ENCODE measurements at regions not wholly inside any gene's neighbourhood (a gene's known extent, or its start where the extent isn't known, plus 50 kb on each side); places are given as distances from the start of the nearest gene placed in this dataset.

- TF ChIP-seq CTCF (IDR thresholded peaks at IDR 0.05), result no peak
- no peak for TF ChIP-seq POLR2A (IDR thresholded peaks at IDR 0.05)
- ATAC-seq, result no peak
- Histone ChIP-seq H3K27ac (no peak overlapping the region), H3K4me1 (no peaks in the 10 kb centered on the region), H3K4me3 (no peak overlapping the region), H3K9me3 (no peaks in the 10 kb centered on the region), H3K27me3 (no peaks in the 10 kb centered on the region), H3K36me3 (replicated peaks in 1 of 2; ENCODE audit: insufficient read depth in 1 of 2, low read depth in 2 of 2) (no peaks in the 10 kb centered on the region)
- no peak for DNase-seq
- intact Hi-C loops (cut with DNase I), result no loop called here
- 57 to 74% methylated on average over 7 of the region's 7 CpGs for WGBS, 2 donors
Observed at GRCh38 chr10:113303544-113304146, 249.2 kb upstream of the HABP2 start.

GRCh38 chr10:113304726-113305125 lies 248.1 kb upstream of the HABP2 start:
- WGBS, 2 donors, result 68 to 74% methylated on average over 5 of the region's 5 CpGs
- no peak for ATAC-seq

GRCh38 chr10:113305871-113306270 lies 247.0 kb upstream of the HABP2 start:
- DNase-seq (no peak), ATAC-seq (no peak)
- H3K36me3 ChIP-seq (replicated peaks in 1 of 2; ENCODE audit: insufficient read depth in 1 of 2, low read depth in 2 of 2), result no peaks in the 10 kb centered on the region
- 68 to 73% methylated on average over 5 of the region's 5 CpGs for WGBS, 2 donors
- H3K9me3 ChIP-seq, result no peaks in the 10 kb centered on the region
- TF ChIP-seq CTCF (IDR thresholded peaks at IDR 0.05) (no peak), POLR2A (IDR thresholded peaks at IDR 0.05) (no peak)
- H3K4me3 ChIP-seq, result no peak overlapping the region
- intact Hi-C loops (cut with DNase I), result no loop called here
- H3K4me1 ChIP-seq, result no peaks in the 10 kb centered on the region
- no peak overlapping the region for H3K27ac ChIP-seq
- H3K27me3 ChIP-seq, result no peaks in the 10 kb centered on the region

More at GRCh38 chr10:113304726-113305125, 248.1 kb upstream of the HABP2 start:
- Histone ChIP-seq H3K4me1 (no peaks in the 10 kb centered on the region), H3K27me3 (no peaks in the 10 kb centered on the region), H3K4me3 (no peak overlapping the region), H3K36me3 (replicated peaks in 1 of 2; ENCODE audit: insufficient read depth in 1 of 2, low read depth in 2 of 2) (no peaks in the 10 kb centered on the region), H3K9me3 (no peaks in the 10 kb centered on the region), H3K27ac (no peak overlapping the region)
- intact Hi-C loops (cut with DNase I), result no loop called here
- no peak for TF ChIP-seq CTCF (IDR thresholded peaks at IDR 0.05)
- no peak for TF ChIP-seq POLR2A (IDR thresholded peaks at IDR 0.05)
- DNase-seq, result no peak

GRCh38 chr10:113309791-113310190 lies 243.1 kb upstream of the HABP2 start:
- Histone ChIP-seq H3K4me1 (no peaks in the 10 kb centered on the region), H3K36me3 (replicated peaks in 1 of 2; ENCODE audit: insufficient read depth in 1 of 2, low read depth in 2 of 2) (no peaks in the 10 kb centered on the region), H3K27ac (no peak overlapping the region), H3K9me3 (no peaks in the 10 kb centered on the region), H3K27me3 (no peaks in the 10 kb centered on the region), H3K4me3 (no peak overlapping the region)
- ATAC-seq (no peak), DNase-seq (no peak)
- no peak for TF ChIP-seq POLR2A (IDR thresholded peaks at IDR 0.05)
- TF ChIP-seq CTCF (IDR thresholded peaks at IDR 0.05), result no peak
- intact Hi-C loops (cut with DNase I), result no loop called here
- 85 to 90% methylated on average over 4 of the region's 4 CpGs for WGBS, 2 donors

- 65 to 76% methylated on average over 7 of the region's 7 CpGs for WGBS, 2 donors
- intact Hi-C loops (cut with DNase I), result no loop called here
- no peak for TF ChIP-seq CTCF (IDR thresholded peaks at IDR 0.05)
- TF ChIP-seq POLR2A (IDR thresholded peaks at IDR 0.05), result no peak
Observed at GRCh38 chr10:113310347-113310746, 242.5 kb upstream of the HABP2 start.

More at GRCh38 chr10:113310347-113310746, 242.5 kb upstream of the HABP2 start:
- Histone ChIP-seq H3K9me3 (no peaks in the 10 kb centered on the region), H3K27ac (no peak overlapping the region), H3K27me3 (no peaks in the 10 kb centered on the region), H3K4me1 (no peaks in the 10 kb centered on the region), H3K4me3 (no peak overlapping the region), H3K36me3 (replicated peaks in 1 of 2; ENCODE audit: insufficient read depth in 1 of 2, low read depth in 2 of 2) (no peaks in the 10 kb centered on the region)
- ATAC-seq, result no peak
- no peak for DNase-seq

Measured in body of pancreas (tissue), 4 donors.